ENCODE measurements at regions not wholly inside any gene's neighbourhood (a gene's known extent, or its start where the extent isn't known, plus 50 kb on each side); places are given as distances from the start of the nearest gene placed in this dataset.
"Not testable (repeated sequence)": the region's sequence is repeated elsewhere in the genome, so short reads cannot be mapped to it uniquely, and the experiment has no call there.

DNA sequence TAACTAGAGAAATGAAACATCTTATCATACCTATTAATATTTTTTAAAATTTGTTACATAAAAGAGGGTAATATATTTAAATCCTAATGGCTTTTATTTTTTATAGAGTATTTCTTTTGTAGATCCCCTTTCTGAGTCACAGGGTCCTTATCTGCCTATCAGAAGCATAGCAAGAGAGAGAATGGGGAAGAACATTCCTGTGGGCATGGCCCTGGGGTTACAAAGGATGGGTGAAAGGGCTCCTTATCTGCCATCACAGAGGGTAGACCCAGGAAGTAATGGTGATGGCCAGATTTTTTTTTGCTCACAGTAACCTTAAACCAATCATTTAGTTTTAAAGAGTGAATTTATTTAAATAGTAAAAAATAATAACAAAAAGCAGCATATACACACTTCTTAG lies 582.1 kb upstream of the HTR1E start:
- Histone ChIP-seq H2AFZ (ENCODE audit: low read depth, low read length) (no peak overlapping the region), H3K27me3 (ENCODE audit: insufficient read depth, low read length) (no peaks in the 10 kb centered on the region), H3K4me1 (ENCODE audit: insufficient read depth, low read length) (no peaks in the 10 kb centered on the region), H3K9me3 (ENCODE audit: low read length) (no peaks in the 10 kb centered on the region), H3K36me3 (ENCODE audit: insufficient read depth, low read length) (no peaks in the 10 kb centered on the region), H3K4me3 (ENCODE audit: low read length) (no peak overlapping the region)

DNA sequence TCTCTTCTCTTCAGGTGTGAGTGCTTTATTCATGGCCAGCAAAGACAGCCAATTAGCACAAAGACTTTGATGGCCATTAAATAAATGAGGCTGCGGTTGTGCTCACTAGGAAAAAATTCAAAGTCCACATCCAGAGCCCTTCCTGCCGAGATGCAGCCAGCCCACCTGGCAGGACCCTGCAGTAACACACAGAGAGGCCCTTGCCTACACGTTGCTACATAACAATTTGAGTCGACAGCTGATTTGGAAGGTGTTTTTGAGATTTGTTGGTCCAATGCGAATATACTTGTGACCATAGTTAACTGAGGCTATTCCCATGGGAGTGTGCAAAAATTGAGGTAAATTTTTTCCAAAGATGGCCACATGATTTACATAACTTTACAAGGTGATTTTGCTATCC lies 605.4 kb upstream of the HTR1E start:
- Histone ChIP-seq H3K27me3 (ENCODE audit: insufficient read depth, low read length) (no peaks in the 10 kb centered on the region), H3K36me3 (ENCODE audit: insufficient read depth, low read length) (no peaks in the 10 kb centered on the region), H3K4me1 (ENCODE audit: insufficient read depth, low read length) (no peaks in the 10 kb centered on the region), H3K4me3 (ENCODE audit: low read length) (no peak overlapping the region), H2AFZ (ENCODE audit: low read depth, low read length) (no peak overlapping the region), H3K9me3 (ENCODE audit: low read length) (no peaks in the 10 kb centered on the region)

DNA sequence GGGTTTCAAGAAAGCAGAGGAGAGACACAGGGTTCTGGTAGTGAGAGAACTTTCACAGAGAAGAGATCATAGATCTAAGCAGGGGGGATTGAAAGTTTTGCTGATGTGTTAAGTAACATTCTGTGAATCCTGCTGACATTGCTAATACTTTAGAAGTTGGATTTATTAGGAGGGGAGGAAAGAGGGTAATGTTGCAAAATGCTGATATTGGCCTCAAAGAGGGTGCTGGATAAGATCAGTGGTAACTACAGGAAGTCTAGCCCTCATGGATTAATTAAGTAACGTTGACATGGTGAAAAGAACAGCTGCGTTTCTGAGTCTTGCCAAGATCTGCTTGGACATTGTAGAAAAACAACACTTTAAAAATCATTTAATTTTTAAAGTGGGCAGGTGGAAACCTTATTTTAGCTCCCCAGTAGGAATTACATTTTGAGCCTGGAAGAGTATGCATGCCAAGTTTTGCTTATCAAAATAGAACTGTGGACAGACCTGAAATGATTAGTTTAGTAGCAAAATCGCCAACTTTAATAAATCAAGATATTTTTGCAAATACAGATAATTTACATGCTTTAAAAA lies 606.0 kb upstream of the HTR1E start:
- no peak overlapping the region for H3K4me3 ChIP-seq (ENCODE audit: low read length)
- H3K27me3 ChIP-seq (ENCODE audit: insufficient read depth, low read length): no peaks in the 10 kb centered on the region
- H2AFZ ChIP-seq (ENCODE audit: low read depth, low read length): no peak overlapping the region
- no peaks in the 10 kb centered on the region for H3K9me3 ChIP-seq (ENCODE audit: low read length)
- H3K4me1 ChIP-seq (ENCODE audit: insufficient read depth, low read length): no peaks in the 10 kb centered on the region
- H3K36me3 ChIP-seq (ENCODE audit: insufficient read depth, low read length): no peaks in the 10 kb centered on the region

DNA sequence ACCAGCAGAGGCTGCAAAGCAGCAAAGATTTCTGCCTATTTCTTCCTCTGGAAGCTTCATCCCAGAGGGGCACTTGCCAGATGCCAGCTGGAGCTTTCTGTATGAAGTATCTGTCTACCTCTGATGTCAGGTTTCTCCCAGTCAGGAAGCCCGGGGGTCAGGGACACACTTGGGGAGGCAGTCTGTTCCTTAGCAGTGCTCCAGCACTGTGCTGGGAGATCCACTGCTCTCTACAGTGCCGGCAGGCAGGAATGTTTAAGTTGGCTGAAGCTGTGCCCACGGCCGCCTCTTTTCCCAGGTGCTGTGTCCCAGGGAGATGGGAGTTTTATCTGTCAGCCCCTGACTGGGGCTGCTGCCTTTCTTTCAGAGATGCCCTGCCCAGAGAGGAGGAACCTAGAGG lies 631.1 kb upstream of the HTR1E start:
- Histone ChIP-seq H3K36me3 (ENCODE audit: insufficient read depth, low read length) (no peaks in the 10 kb centered on the region), H2AFZ (ENCODE audit: low read depth, low read length) (no peak overlapping the region), H3K27me3 (ENCODE audit: insufficient read depth, low read length) (no peaks in the 10 kb centered on the region), H3K4me3 (ENCODE audit: low read length) (no peak overlapping the region), H3K4me1 (ENCODE audit: insufficient read depth, low read length) (no peaks in the 10 kb centered on the region), H3K9me3 (ENCODE audit: low read length) (no peaks in the 10 kb centered on the region)

DNA sequence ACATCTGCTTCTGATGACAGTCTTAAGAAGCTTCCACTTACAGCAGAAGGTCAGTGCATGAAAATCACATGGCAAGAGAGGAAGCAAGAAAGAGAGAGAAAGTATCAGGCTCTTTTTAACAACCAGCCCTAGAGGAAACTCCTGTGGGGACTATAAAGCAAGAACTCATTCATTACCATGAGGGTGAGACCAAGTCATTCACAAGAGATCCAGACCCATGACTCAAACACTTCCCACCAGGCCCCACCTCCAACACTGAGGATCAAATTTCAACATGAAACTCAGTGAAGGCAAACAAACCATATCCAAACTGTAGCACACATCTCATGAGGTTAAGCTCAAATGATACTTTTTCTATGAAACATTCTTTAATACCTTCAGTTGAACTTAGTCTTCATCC lies 643.2 kb upstream of the SYNCRIP start:
- Histone ChIP-seq H3K4me3 (ENCODE audit: low read length) (no peak overlapping the region), H3K4me1 (ENCODE audit: insufficient read depth, low read length) (no peaks in the 10 kb centered on the region), H3K9me3 (ENCODE audit: low read length) (no peaks in the 10 kb centered on the region), H3K36me3 (ENCODE audit: insufficient read depth, low read length) (no peaks in the 10 kb centered on the region), H2AFZ (ENCODE audit: low read depth, low read length) (no peak overlapping the region), H3K27me3 (ENCODE audit: insufficient read depth, low read length) (no peaks in the 10 kb centered on the region)

DNA sequence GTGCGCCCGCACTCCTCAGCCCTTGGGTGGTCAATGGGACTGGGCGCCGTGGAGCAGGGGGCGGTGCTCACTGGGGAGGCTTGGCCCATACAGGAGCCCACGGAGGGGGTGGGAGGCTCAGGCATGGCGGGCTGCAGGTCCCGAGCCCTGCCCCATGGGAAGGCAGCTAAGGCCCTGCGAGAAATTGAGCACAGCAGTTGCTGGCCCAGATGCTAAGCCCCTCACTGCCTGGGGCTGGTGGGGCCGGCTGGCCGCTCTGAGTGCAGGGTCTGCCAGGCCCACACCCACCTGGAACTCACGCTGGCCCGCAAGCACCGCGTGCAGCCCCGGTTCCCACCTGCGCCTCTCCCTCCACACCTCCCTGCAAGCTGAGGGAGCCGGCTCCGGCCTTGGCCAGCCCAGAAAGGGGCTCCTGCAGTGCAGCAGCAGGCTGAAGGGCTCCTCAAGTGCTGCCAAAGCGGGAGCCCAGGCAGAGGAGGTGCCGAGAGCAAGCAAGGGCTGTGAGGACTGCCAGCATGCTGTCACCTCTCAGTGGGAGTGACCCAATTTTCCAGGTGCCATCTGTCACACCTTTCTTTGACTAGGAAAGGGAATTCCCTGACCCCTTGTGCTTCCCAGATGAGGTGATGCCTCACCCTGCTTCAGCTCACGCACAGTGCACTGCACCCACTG lies 642.3 kb upstream of the SYNCRIP start:
- not testable (repeated sequence) for H3K36me3 ChIP-seq (ENCODE audit: insufficient read depth, low read length); H3K27me3 ChIP-seq (ENCODE audit: insufficient read depth, low read length); H2AFZ ChIP-seq (ENCODE audit: low read depth, low read length); H3K9me3 ChIP-seq (ENCODE audit: low read length); H3K4me3 ChIP-seq (ENCODE audit: low read length); H3K4me1 ChIP-seq (ENCODE audit: insufficient read depth, low read length)

DNA sequence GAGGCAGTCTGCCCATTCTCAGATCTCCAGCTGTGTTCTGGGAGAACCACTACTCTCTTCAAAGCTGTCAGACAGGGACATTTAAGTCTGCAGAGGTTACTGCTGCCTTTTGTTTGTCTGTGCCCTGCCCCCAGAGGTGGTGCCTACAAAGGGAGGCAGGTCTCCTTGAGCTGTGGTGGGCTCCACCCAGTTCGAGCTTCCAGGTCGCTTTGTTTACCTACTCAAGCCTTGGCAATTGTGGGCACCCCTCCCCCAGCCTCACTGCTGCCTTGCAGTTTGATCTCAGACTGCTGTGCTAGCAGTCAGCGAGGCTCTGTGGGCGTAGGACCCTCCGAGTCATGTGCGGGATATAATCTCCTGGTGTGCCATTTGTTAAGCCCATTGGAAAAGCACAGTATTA lies 640.9 kb upstream of the SYNCRIP start:
- not testable (repeated sequence) for H3K9me3 ChIP-seq (ENCODE audit: low read length); H2AFZ ChIP-seq (ENCODE audit: low read depth, low read length); H3K27me3 ChIP-seq (ENCODE audit: insufficient read depth, low read length); H3K4me3 ChIP-seq (ENCODE audit: low read length); H3K36me3 ChIP-seq (ENCODE audit: insufficient read depth, low read length); H3K4me1 ChIP-seq (ENCODE audit: insufficient read depth, low read length)

DNA sequence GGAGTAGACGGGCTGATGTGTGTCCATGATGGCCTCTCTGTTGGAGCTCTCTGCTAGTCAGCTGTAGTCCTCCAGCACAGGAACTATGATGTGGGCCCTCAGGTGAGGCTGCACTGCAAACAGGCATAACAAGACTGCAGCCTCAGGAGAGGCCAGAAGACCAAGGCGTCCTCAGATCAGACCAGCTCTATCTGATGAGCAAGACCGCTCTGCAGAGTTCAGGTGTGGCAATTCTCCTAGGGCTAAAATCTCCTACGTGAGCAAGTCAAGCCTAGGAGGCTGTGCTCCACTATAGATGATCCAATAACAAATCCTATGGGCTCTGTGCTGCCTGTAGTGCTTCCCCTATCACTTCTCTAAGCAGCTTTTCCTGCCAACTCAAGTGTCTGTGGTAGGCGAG lies 633.4 kb upstream of the SYNCRIP start:
- no peaks in the 10 kb centered on the region for H3K9me3 ChIP-seq (ENCODE audit: low read length)
- no peaks in the 10 kb centered on the region for H3K27me3 ChIP-seq (ENCODE audit: insufficient read depth, low read length)
- no peak overlapping the region for H2AFZ ChIP-seq (ENCODE audit: low read depth, low read length)
- H3K36me3 ChIP-seq (ENCODE audit: insufficient read depth, low read length): no peaks in the 10 kb centered on the region
- H3K4me3 ChIP-seq (ENCODE audit: low read length): no peak overlapping the region
- H3K4me1 ChIP-seq (ENCODE audit: insufficient read depth, low read length): no peaks in the 10 kb centered on the region

DNA sequence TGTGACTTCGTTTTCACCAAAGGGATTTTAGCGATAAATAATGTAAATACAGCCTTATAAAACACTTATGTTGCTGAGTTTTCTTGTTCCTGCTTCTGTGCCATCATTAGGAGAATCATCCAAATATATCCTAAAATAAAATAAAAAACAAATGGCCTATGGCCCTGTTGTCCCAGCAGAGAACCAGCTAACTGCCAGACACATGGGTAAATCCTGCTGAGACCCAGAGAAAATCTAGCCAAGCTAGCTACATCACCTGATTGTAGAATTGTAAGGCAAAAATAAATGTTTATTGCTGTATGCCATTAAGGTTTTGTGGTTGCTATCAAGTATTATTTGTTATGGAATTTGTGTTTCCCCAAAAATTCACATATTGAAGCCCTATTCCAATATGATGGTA lies 631.2 kb upstream of the SYNCRIP start:
- no peak overlapping the region for H3K4me3 ChIP-seq (ENCODE audit: low read length)

DNA sequence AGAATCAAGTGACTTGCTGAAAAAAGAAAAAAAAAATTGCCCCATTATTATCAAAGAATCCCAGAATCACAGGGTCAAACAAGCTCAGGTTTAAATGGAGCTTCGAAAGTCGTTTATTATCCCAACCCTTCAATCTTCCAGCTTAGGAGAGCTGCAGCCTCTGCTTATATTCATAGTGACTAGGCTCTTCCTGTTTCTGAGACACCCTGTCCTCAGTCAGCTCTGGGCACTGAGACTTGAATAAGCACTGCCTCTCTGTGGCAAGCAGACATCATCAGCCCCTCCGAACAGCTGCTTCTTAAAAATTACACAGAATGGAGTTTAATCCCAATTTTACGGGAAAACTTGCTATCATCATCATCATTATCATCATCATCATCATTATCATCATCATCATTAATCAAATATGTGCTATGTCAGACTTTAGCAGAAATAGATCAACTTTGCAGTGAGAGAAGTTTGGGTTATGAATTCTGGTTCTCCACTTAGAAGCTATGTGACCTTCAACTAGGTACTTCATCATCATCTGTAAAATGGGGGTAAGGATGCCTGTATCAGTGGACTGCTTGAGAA lies 614.0 kb upstream of the SYNCRIP start:
- H3K36me3 ChIP-seq (ENCODE audit: insufficient read depth, low read length): no peaks in the 10 kb centered on the region
- no peak overlapping the region for H3K4me3 ChIP-seq (ENCODE audit: low read length)
- no peaks in the 10 kb centered on the region for H3K27me3 ChIP-seq (ENCODE audit: insufficient read depth, low read length)
- no peak overlapping the region for H2AFZ ChIP-seq (ENCODE audit: low read depth, low read length)
- H3K9me3 ChIP-seq (ENCODE audit: low read length): no peaks in the 10 kb centered on the region
- no peaks in the 10 kb centered on the region for H3K4me1 ChIP-seq (ENCODE audit: insufficient read depth, low read length)

More for the DNA sequence above, 631.2 kb upstream of the SYNCRIP start:
- Histone ChIP-seq H3K27me3 (ENCODE audit: insufficient read depth, low read length) (no peaks in the 10 kb centered on the region), H3K4me1 (ENCODE audit: insufficient read depth, low read length) (no peaks in the 10 kb centered on the region), H3K9me3 (ENCODE audit: low read length) (no peaks in the 10 kb centered on the region), H3K36me3 (ENCODE audit: insufficient read depth, low read length) (no peaks in the 10 kb centered on the region), H2AFZ (ENCODE audit: low read depth, low read length) (no peak overlapping the region)

DNA sequence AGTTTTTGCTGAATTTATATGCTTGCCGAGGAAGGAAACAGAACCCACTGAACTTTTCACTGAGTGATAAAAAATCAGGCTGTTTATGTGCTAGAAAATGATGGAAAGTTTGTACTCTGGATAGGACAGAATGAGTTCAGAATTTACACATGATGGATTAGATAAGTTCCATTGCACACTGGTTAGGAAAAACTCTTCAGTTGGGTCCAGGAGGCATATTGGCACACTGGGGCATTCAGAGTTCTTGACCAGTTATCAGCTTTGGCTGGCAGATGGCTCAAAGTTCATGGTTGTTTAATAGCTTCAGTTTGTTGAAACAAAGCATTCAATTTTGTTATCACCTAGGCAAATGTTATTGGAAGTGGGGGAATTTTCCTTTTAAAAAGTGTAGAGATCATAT lies 613.3 kb upstream of the SYNCRIP start:
- Histone ChIP-seq H3K9me3 (ENCODE audit: low read length) (no peaks in the 10 kb centered on the region), H2AFZ (ENCODE audit: low read depth, low read length) (no peak overlapping the region), H3K4me3 (ENCODE audit: low read length) (no peak overlapping the region), H3K27me3 (ENCODE audit: insufficient read depth, low read length) (no peaks in the 10 kb centered on the region), H3K36me3 (ENCODE audit: insufficient read depth, low read length) (no peaks in the 10 kb centered on the region), H3K4me1 (ENCODE audit: insufficient read depth, low read length) (no peaks in the 10 kb centered on the region)

DNA sequence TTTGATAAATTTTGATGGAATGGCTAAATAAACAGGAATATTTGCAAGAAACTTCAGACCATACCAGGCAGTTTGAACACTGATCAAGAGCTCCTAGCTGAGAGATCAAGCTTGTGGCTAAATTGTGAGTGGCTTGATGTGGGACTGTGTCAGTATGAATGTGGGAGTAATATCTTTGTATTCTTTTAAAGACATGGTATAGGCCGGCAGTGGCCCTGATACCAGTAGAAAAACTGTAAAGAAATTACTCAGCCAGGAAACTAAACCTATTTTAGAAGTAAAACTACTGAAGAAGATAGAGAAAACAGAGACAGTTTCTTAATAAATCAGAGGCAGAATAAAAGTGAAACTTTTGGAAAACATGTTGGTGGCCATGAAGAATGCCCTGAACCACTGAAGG lies 608.4 kb upstream of the SYNCRIP start:
- H3K36me3 ChIP-seq (ENCODE audit: insufficient read depth, low read length): no peaks in the 10 kb centered on the region
- no peaks in the 10 kb centered on the region for H3K4me1 ChIP-seq (ENCODE audit: insufficient read depth, low read length)
- H3K27me3 ChIP-seq (ENCODE audit: insufficient read depth, low read length): no peaks in the 10 kb centered on the region
- no peaks in the 10 kb centered on the region for H3K9me3 ChIP-seq (ENCODE audit: low read length)
- H2AFZ ChIP-seq (ENCODE audit: low read depth, low read length): no peak overlapping the region
- no peak overlapping the region for H3K4me3 ChIP-seq (ENCODE audit: low read length)

DNA sequence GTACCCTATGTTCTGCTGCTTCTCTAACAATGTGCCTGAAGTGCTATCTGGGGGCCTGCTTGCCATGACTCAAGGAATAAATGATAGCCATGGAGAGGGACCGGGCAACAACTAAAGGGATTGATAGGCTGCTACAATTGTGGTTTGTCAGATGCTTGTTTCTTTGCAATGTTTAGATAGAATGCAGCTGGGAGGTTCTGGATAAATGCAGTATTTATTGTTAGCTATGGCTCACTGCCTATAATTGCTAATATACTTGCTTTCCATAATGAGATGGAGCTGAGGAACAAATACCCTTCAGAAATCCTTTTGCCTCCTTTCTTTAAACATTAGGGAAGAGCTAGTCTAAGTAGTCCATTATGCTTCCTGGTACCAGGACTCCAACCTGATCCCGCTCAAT lies 575.2 kb upstream of the SYNCRIP start:
- Histone ChIP-seq H3K4me1 (ENCODE audit: insufficient read depth, low read length) (no peaks in the 10 kb centered on the region), H2AFZ (ENCODE audit: low read depth, low read length) (no peak overlapping the region), H3K27me3 (ENCODE audit: insufficient read depth, low read length) (no peaks in the 10 kb centered on the region), H3K36me3 (ENCODE audit: insufficient read depth, low read length) (no peaks in the 10 kb centered on the region), H3K9me3 (ENCODE audit: low read length) (no peaks in the 10 kb centered on the region), H3K4me3 (ENCODE audit: low read length) (no peak overlapping the region)

DNA sequence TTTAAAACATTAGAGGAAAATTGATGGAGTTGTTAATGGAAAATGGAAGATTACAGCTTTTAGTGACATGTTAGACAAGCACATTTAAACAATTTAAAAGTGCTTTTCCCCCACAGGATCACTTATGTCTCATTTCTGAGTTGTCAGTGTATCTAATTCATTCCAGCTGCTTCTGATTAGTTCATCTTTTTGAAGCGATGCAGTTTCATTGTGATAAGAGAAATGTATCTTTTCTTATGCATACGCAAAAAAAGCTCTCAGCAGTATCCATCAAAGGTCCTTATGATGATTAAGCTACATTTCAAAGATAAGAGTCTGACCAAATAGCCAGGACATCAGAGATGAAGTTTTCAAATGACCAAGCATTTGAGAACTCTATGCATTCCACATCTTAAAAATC lies 572.6 kb upstream of the SYNCRIP start:
- H2AFZ ChIP-seq (ENCODE audit: low read depth, low read length): no peak overlapping the region
- H3K4me1 ChIP-seq (ENCODE audit: insufficient read depth, low read length): no peaks in the 10 kb centered on the region

More for the DNA sequence above, 572.6 kb upstream of the SYNCRIP start:
- H3K4me3 ChIP-seq (ENCODE audit: low read length): no peak overlapping the region
- no peaks in the 10 kb centered on the region for H3K36me3 ChIP-seq (ENCODE audit: insufficient read depth, low read length)
- H3K27me3 ChIP-seq (ENCODE audit: insufficient read depth, low read length): no peaks in the 10 kb centered on the region
- H3K9me3 ChIP-seq (ENCODE audit: low read length): no peaks in the 10 kb centered on the region

All from neuron (in vitro differentiated cells).